Caco-2 (cell line): ENCODE measurements at regions not wholly inside any gene's neighbourhood (a gene's known extent, or its start where the extent isn't known, plus 50 kb on each side); places are given as distances from the start of the nearest gene placed in this dataset.

Experiments used
- BruUV-seq: library from RNA; stranded (reverse); fragments of 400-500 nt; replicated peaks from 2 replicates; lab custom pipeline; 2021; lab: Mats Ljungman, UMichigan
- CTCF ChIA-PET: fragments of 300-600 bp; sonication (Branson Sonifier 250); formaldehyde crosslinking; loops from one replicate; lab custom pipeline; 2022; ENCODE audit warnings: antibody characterized with exemption; lab: Charles Lee
- POLR2A ChIA-PET: fragments of 300-600 bp; sonication (Branson Sonifier 250); formaldehyde crosslinking; loops from one replicate; lab custom pipeline; 2022; ENCODE audit warnings: antibody characterized with exemption; lab: Charles Lee
- DNase-seq, 2 experiments: peaks; one replicate each; pipeline versions ENCODE4 v3.0.0 to v3.0.0-alpha.2; 2020 to 2022
- H3K27me3 ChIP-seq: replicated peaks from 2 replicates; pipeline ENCODE4 v1.6.0; 2011; ENCODE audit warnings: low read length; ENCODE audit not compliant: control insufficient read depth, insufficient read depth
- H3K36me3 ChIP-seq: 2 replicates; pipeline ENCODE4 v1.5.1; 2011; ENCODE audit warnings: low read length; ENCODE audit not compliant: control insufficient read depth, insufficient read depth
- H3K4me1 ChIP-seq: fragments of 250-450 bp; sonication (Bioruptor Pico); 2 replicates; pipeline ENCODE4 v1.5.1; 2020; ENCODE audit warnings: mild to moderate bottlenecking
- H3K4me3 ChIP-seq: 2 replicates; pipeline ENCODE4 v1.5.1; 2011; ENCODE audit warnings: low read depth, mild to moderate bottlenecking, control low read depth, low read length
- H3K9me3 ChIP-seq: fragments of 250-450 bp; sonication (Bioruptor Pico); 2 replicates; pipeline ENCODE4 v1.5.1; 2020; ENCODE audit warnings: mild to moderate bottlenecking, moderate library complexity
- H3K27ac Mint-ChIP-seq: one replicate; pipeline ENCODE4 v1.8.0; 2022; ENCODE audit warnings: mixed read lengths; ENCODE audit not compliant: unreplicated experiment
- H3K27me3 Mint-ChIP-seq: one replicate; pipeline ENCODE4 v1.8.0; 2022; ENCODE audit warnings: mixed read lengths; ENCODE audit not compliant: insufficient read depth, unreplicated experiment
- H3K36me3 Mint-ChIP-seq: one replicate; pipeline ENCODE4 v1.8.0; 2022; ENCODE audit warnings: mild to moderate bottlenecking, mixed read lengths; ENCODE audit not compliant: insufficient read depth, unreplicated experiment
- H3K4me1 Mint-ChIP-seq: one replicate; pipeline ENCODE4 v1.8.0; 2022; ENCODE audit warnings: low read depth, mixed read lengths; ENCODE audit not compliant: unreplicated experiment
- H3K4me3 Mint-ChIP-seq: one replicate; pipeline ENCODE4 v1.8.0; 2022; ENCODE audit warnings: mild to moderate bottlenecking, moderate library complexity, mixed read lengths; ENCODE audit not compliant: unreplicated experiment
- H3K9me3 Mint-ChIP-seq: one replicate; pipeline ENCODE4 v1.8.0; 2022; ENCODE audit warnings: mixed read lengths; ENCODE audit not compliant: unreplicated experiment
- intact Hi-C: fragments of 100-400 bp; cut with micrococcal nuclease; formaldehyde crosslinking; loops from one replicate; pipeline ENCODE4 v1.10.0; 2022; ENCODE audit not compliant: unreplicated experiment
- TF ChIP-seq, protein P1 (sequence below), 2 experiments: fragments of 200-600 bp in 1 of 2; IDR thresholded peaks; 1 replicate in 1 of 2; 2 replicates in 1 of 2; pipeline versions ENCODE4 v1.5.1 to v1.8.0; 2011 to 2022; ENCODE audit warnings: antibody characterized with exemption in 1 of 2, control low read depth in 1 of 2, inconsistent platforms in 1 of 2, low read depth in 1 of 2, low read length in 1 of 2, mild to moderate bottlenecking in 1 of 2, moderate library complexity in 1 of 2; ENCODE audit not compliant: insufficient read depth in 1 of 2, severe bottlenecking in 1 of 2, unreplicated experiment in 1 of 2

- Mint-ChIP-seq H3K27me3 (peaks cover 9% of the 10 kb centered on the region), H3K4me1 (no peaks in the 10 kb centered on the region), H3K27ac (no peak overlapping the region), H3K9me3 (peaks cover 8% of the 10 kb centered on the region), H3K4me3 (no peak overlapping the region), H3K36me3 (no peaks in the 10 kb centered on the region)
- intact Hi-C loops, result no loop called here
- CTCF ChIA-PET, result no interaction called here
- Histone ChIP-seq H3K4me1 (no peaks in the 10 kb centered on the region), H3K9me3 (peaks cover 19% of the 10 kb centered on the region), H3K27me3 (no peaks in the 10 kb centered on the region), H3K4me3 (no peak overlapping the region), H3K36me3 (no peaks in the 10 kb centered on the region)
- TF ChIP-seq, protein P1, sequence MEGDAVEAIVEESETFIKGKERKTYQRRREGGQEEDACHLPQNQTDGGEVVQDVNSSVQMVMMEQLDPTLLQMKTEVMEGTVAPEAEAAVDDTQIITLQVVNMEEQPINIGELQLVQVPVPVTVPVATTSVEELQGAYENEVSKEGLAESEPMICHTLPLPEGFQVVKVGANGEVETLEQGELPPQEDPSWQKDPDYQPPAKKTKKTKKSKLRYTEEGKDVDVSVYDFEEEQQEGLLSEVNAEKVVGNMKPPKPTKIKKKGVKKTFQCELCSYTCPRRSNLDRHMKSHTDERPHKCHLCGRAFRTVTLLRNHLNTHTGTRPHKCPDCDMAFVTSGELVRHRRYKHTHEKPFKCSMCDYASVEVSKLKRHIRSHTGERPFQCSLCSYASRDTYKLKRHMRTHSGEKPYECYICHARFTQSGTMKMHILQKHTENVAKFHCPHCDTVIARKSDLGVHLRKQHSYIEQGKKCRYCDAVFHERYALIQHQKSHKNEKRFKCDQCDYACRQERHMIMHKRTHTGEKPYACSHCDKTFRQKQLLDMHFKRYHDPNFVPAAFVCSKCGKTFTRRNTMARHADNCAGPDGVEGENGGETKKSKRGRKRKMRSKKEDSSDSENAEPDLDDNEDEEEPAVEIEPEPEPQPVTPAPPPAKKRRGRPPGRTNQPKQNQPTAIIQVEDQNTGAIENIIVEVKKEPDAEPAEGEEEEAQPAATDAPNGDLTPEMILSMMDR (IDR thresholded peaks at IDR 0.05; ENCODE audit: insufficient read depth in 1 of 2, low read depth in 1 of 2, low read length in 1 of 2, severe bottlenecking in 1 of 2, unreplicated experiment in 1 of 2), result no peak
- DNase-seq, result no peak
- no TSS peak for BruUV-seq
- POLR2A ChIA-PET, result no interaction called here
Measured at GRCh38 chr9:109549386-109549785, 51.3 kb upstream of the PTPN3 start.

DNA sequence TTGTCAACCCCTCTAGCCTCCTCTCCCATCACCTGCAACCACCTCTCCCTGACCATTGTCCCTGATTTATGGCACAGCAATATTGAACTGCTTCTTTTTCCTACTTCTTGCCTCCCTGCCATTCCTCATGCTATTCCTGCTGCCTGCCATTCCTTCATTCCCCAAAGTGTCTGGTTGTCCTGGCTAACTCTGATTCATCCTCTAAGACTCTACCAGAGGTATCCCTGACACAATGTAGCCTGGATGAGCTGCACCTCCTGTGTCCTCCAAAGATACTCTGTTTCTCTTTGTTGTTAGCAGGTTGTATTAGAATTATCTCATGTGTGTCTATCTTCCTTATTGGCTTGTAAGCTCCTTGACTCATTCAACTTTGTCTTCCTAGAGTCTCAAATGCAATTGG lies 53.5 kb upstream of the PTPN3 start:
- Mint-ChIP-seq H3K4me1 (peaks cover 4% of the 10 kb centered on the region), H3K4me3 (no peak overlapping the region), H3K27me3 (peaks cover 9% of the 10 kb centered on the region), H3K9me3 (peaks cover 7% of the 10 kb centered on the region), H3K27ac (no peak overlapping the region), H3K36me3 (no peaks in the 10 kb centered on the region)
- no peaks in the 10 kb centered on the region for H3K27me3 ChIP-seq
- H3K4me1 ChIP-seq, result 0 out of 2 replicates have a peak, but pooled peaks cover 4% of the 10 kb centered on the region
- POLR2A ChIA-PET, result no interaction called here
- H3K36me3 ChIP-seq, result no peaks in the 10 kb centered on the region
- BruUV-seq, result no TSS peak
- CTCF ChIA-PET, result no interaction called here
- intact Hi-C loops, result no loop called here
- H3K9me3 ChIP-seq, result peaks cover 16% of the 10 kb centered on the region
- no peak for DNase-seq
- no peak overlapping the region for H3K4me3 ChIP-seq
- TF ChIP-seq, protein P1 (IDR thresholded peaks at IDR 0.05; ENCODE audit: insufficient read depth in 1 of 2, low read depth in 1 of 2, low read length in 1 of 2, severe bottlenecking in 1 of 2, unreplicated experiment in 1 of 2), result no peak

DNA sequence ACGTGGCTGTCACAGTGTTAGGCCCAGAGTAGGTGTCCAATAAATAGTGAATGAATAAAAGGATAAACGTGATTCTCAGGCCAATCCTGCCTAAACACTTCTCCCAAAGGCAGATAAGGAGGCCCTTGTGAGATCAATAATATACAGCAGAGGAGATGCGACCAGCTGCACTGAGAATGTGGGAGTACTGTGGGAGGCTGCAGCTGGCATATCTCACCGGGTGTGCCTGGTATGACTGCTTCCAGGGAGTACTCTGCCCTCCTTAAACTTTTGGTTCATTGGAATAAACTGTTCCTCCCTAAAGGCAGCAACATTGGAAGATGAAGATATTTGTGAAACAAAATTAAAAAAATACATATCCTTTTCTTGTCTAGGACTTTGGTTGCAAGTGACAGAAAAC lies 57.1 kb upstream of the PTPN3 start:
- intact Hi-C loops, result no loop called here
- Mint-ChIP-seq H3K4me3 (no peak overlapping the region), H3K36me3 (peaks cover 1% of the 10 kb centered on the region), H3K4me1 (peaks cover 12% of the 10 kb centered on the region), H3K27me3 (peaks cover 10% of the 10 kb centered on the region), H3K27ac (no peak overlapping the region), H3K9me3 (no peaks in the 10 kb centered on the region)
- ChIA-PET POLR2A (no interaction called here), CTCF (no interaction called here)
- Histone ChIP-seq H3K27me3 (no peaks in the 10 kb centered on the region), H3K4me1 (peaks cover 10% of the 10 kb centered on the region; the same call in 1 of the 2 replicates), H3K9me3 (no peaks in the 10 kb centered on the region), H3K4me3 (no peak overlapping the region), H3K36me3 (no peaks in the 10 kb centered on the region)
- TF ChIP-seq, protein P1 (IDR thresholded peaks at IDR 0.05; ENCODE audit: insufficient read depth in 1 of 2, low read depth in 1 of 2, low read length in 1 of 2, severe bottlenecking in 1 of 2, unreplicated experiment in 1 of 2), result no peak
- DNase-seq, result no peak
- no TSS peak for BruUV-seq
